H9 (cell line): ENCODE measurements at regions not wholly inside any gene's neighbourhood (a gene's known extent, or its start where the extent isn't known, plus 50 kb on each side); places are given as distances from the start of the nearest gene placed in this dataset.
A peak's percentile ranks its signal among the peaks of the same experiment; 100 is the strongest.

Experiments used
- DNase-seq: peaks from one replicate; pipeline ENCODE4 v3.0.0-alpha.2; 2017
- H2AFZ ChIP-seq: one replicate; pipeline ENCODE4 v1.6.1; 2013; ENCODE audit warnings: mild to moderate bottlenecking, low read length, control low read depth, moderate library complexity
- H2AK5ac ChIP-seq: 2 replicates; pipeline ENCODE4 v1.6.1; 2013; ENCODE audit warnings: low read length, control low read depth, mixed read lengths; ENCODE audit not compliant: insufficient read length
- H2BK120ac ChIP-seq: one replicate; pipeline ENCODE4 v1.6.1; 2013; ENCODE audit warnings: low read depth, mild to moderate bottlenecking, low read length, control low read depth, inconsistent platforms; ENCODE audit not compliant: poor library complexity, severe bottlenecking
- H2BK12ac ChIP-seq: 2 replicates; pipeline ENCODE4 v1.6.1; 2013; ENCODE audit warnings: low read length, control low read depth, mixed read lengths, low read depth; ENCODE audit not compliant: insufficient read length
- H2BK15ac ChIP-seq: 2 replicates; pipeline ENCODE4 v1.6.1; 2013; ENCODE audit warnings: low read depth, low read length, control low read depth
- H2BK20ac ChIP-seq: one replicate; pipeline ENCODE4 v1.6.1; 2013; ENCODE audit warnings: low read depth, mild to moderate bottlenecking, low read length, control low read depth, inconsistent platforms; ENCODE audit not compliant: poor library complexity, severe bottlenecking
- H2BK5ac ChIP-seq: 2 replicates; pipeline ENCODE4 v1.6.1; 2013; ENCODE audit warnings: low read length, control low read depth, mixed read lengths; ENCODE audit not compliant: insufficient read length
- H3K14ac ChIP-seq: 2 replicates; pipeline ENCODE4 v1.6.1; 2013; ENCODE audit warnings: low read length, control low read depth; ENCODE audit not compliant: insufficient read depth
- H3K18ac ChIP-seq: 2 replicates; pipeline ENCODE4 v1.6.1; 2013; ENCODE audit warnings: low read depth, mild to moderate bottlenecking, mixed read lengths, low read length, control low read depth; ENCODE audit not compliant: insufficient read length
- H3K23ac ChIP-seq: 2 replicates; pipeline ENCODE4 v1.6.1; 2013; ENCODE audit warnings: low read length, control low read depth, mixed read lengths, low read depth; ENCODE audit not compliant: insufficient read length
- H3K23me2 ChIP-seq: 2 replicates; pipeline ENCODE4 v1.6.1; 2013; ENCODE audit warnings: low read depth, mild to moderate bottlenecking, mixed read lengths, low read length, control low read depth; ENCODE audit not compliant: insufficient read length, poor library complexity, severe bottlenecking
- H3K27ac ChIP-seq: 2 replicates; pipeline ENCODE4 v1.5.1; 2013; ENCODE audit warnings: low read length, control low read depth, mixed read lengths, low read depth; ENCODE audit not compliant: insufficient read length
- H3K27me3 ChIP-seq: 2 replicates; pipeline ENCODE4 v1.6.1; 2013; ENCODE audit warnings: low read length, control low read depth, inconsistent platforms; ENCODE audit not compliant: insufficient read depth
- H3K4ac ChIP-seq: 2 replicates; pipeline ENCODE4 v1.6.1; 2013; ENCODE audit warnings: low read depth, mild to moderate bottlenecking, control low read depth, inconsistent platforms, low read length, moderate library complexity
- H3K4me1 ChIP-seq: 2 replicates; pipeline ENCODE4 v1.6.1; 2013; ENCODE audit warnings: low read length, control low read depth, inconsistent platforms; ENCODE audit not compliant: insufficient read depth
- H3K4me2 ChIP-seq: 2 replicates; pipeline ENCODE4 v1.6.1; 2013; ENCODE audit warnings: low read length, control low read depth, mixed read lengths; ENCODE audit not compliant: insufficient read length, insufficient read depth
- H3K56ac ChIP-seq: 2 replicates; pipeline ENCODE4 v1.6.1; 2013; ENCODE audit warnings: low read depth, mild to moderate bottlenecking, mixed read lengths, low read length, control low read depth; ENCODE audit not compliant: insufficient read length
- H3K79me1 ChIP-seq: 2 replicates; pipeline ENCODE4 v1.6.1; 2013; ENCODE audit warnings: low read depth, mild to moderate bottlenecking, moderate library complexity, low read length, control low read depth, inconsistent platforms; ENCODE audit not compliant: insufficient read depth, poor library complexity, severe bottlenecking
- H3K79me2 ChIP-seq: 2 replicates; pipeline ENCODE4 v1.6.1; 2013; ENCODE audit warnings: low read length, control low read depth, inconsistent platforms; ENCODE audit not compliant: insufficient read depth
- H3K9ac ChIP-seq: 2 replicates; pipeline ENCODE4 v1.6.1; 2013; ENCODE audit warnings: low read length, control low read depth, mixed read lengths; ENCODE audit not compliant: insufficient read length; ENCODE audit errors: extremely low read depth
- H3K9me3 ChIP-seq: one replicate; pipeline ENCODE4 v1.6.1; 2013; ENCODE audit warnings: low read depth, low read length, inconsistent platforms; ENCODE audit not compliant: control insufficient read depth
- H3T11ph ChIP-seq: one replicate; pipeline ENCODE4 v1.6.1; 2013; ENCODE audit warnings: mild to moderate bottlenecking, low read length, control low read depth, inconsistent platforms
- H4K20me1 ChIP-seq: one replicate; pipeline ENCODE4 v1.6.1; 2013; ENCODE audit not compliant: control insufficient read depth, insufficient read length, insufficient read depth
- H4K5ac ChIP-seq: 2 replicates; pipeline ENCODE4 v1.6.1; 2013; ENCODE audit warnings: low read depth, mild to moderate bottlenecking, mixed read lengths, low read length, control low read depth; ENCODE audit not compliant: insufficient read length
- H4K8ac ChIP-seq: replicated peaks from 2 replicates; pipeline ENCODE4 v1.6.1; 2013; ENCODE audit warnings: low read length, control low read depth, mixed read lengths, low read depth; ENCODE audit not compliant: insufficient read length
- H4K91ac ChIP-seq: 2 replicates; pipeline ENCODE4 v1.6.1; 2013; ENCODE audit warnings: low read depth, mild to moderate bottlenecking, moderate library complexity, mixed read lengths, low read length, control low read depth; ENCODE audit not compliant: insufficient read length
- H3K27ac Mint-ChIP-seq, 3 experiments: 2 replicates in 2 of 3; 3 replicates in 1 of 3; pipeline ENCODE4 v1.8.0; 2020 to 2021; ENCODE audit warnings: mixed read lengths in 3 of 3, mild to moderate bottlenecking in 1 of 3, moderate library complexity in 1 of 3
- H3K27me3 Mint-ChIP-seq: 2 replicates; pipeline ENCODE4 v1.8.0; 2021; ENCODE audit warnings: low read depth, mild to moderate bottlenecking, moderate library complexity, mixed read lengths
- H3K36me3 Mint-ChIP-seq, 3 experiments: 2 replicates in 2 of 3; 3 replicates in 1 of 3; pipeline ENCODE4 v1.8.0; 2020 to 2021; ENCODE audit warnings: low read depth in 3 of 3, mixed read lengths in 3 of 3; ENCODE audit not compliant: insufficient read depth in 1 of 3
- H3K4me1 Mint-ChIP-seq, 2 experiments: 2 replicates each; pipeline ENCODE4 v1.8.0; 2020; ENCODE audit warnings: mixed read lengths in 2 of 2
- H3K4me3 Mint-ChIP-seq, 2 experiments: 2 replicates in 1 of 2; 3 replicates in 1 of 2; pipeline ENCODE4 v1.8.0; 2020 to 2021; ENCODE audit warnings: mild to moderate bottlenecking in 2 of 2, mixed read lengths in 2 of 2, moderate library complexity in 1 of 2
- H3K9me3 Mint-ChIP-seq, 2 experiments: 2 replicates in 1 of 2; 3 replicates in 1 of 2; pipeline ENCODE4 v1.8.0; 2020; ENCODE audit warnings: mild to moderate bottlenecking in 2 of 2, mixed read lengths in 2 of 2, moderate library complexity in 1 of 2
- CTCF ChIP-seq: fragments of 200-600 bp; sonication (generic); conservative IDR thresholded peaks from 3 replicates; pipeline ENCODE4 v1.8.0; 2021; ENCODE audit warnings: antibody characterized with exemption, mild to moderate bottlenecking
- WGBS: extraction: QIAGEN DNeasy Blood & Tissue Kit; methylation state at CpG from one replicate; pipeline ENCODE4 v1.1.7; 2013; ENCODE audit warnings: missing lambda C conversion rate, low lambda C conversion rate, mixed read lengths; ENCODE audit not compliant: insufficient read length; ENCODE audit errors: extremely low coverage; 5-methylcytosine and 5-hydroxymethylcytosine counted together

- Mint-ChIP-seq H3K9me3 (no peaks in the 10 kb centered on the region), H3K4me3 (no peak overlapping the region), H3K4me1 (peaks cover 48 to 53% of the 10 kb centered on the region in 2 experiments), H3K36me3 (no peaks in the 10 kb centered on the region; a peak in 1 of 7 replicates), H3K27ac (peak overlapping the region; percentile 91 to 94 (median 91)), H3K27me3 (no peaks in the 10 kb centered on the region)
- Histone ChIP-seq H4K8ac (no peak overlapping the region), H2AK5ac (no peak overlapping the region), H4K20me1 (no peaks in the 10 kb centered on the region), H3K56ac (no peak overlapping the region), H4K5ac (no peak overlapping the region), H3K4me1 (peaks cover 2% of the 10 kb centered on the region), H3K9me3 (no peaks in the 10 kb centered on the region), H3K79me1 (no peaks in the 10 kb centered on the region), H2AFZ (no peak overlapping the region), H3K27me3 (no peaks in the 10 kb centered on the region), H3K27ac (peak overlapping the region; percentile 11), H3K23ac (no peak overlapping the region), H2BK15ac (no peak overlapping the region), H3T11ph (peak overlapping the region; percentile 60), H3K23me2 (no peaks in the 10 kb centered on the region), H2BK120ac (peak overlapping the region; percentile 12), H3K14ac (peak overlapping the region; percentile 67; the same call in 1 of the 2 replicates), H3K9ac (no peak overlapping the region), H2BK20ac (peak overlapping the region; percentile 11), H3K4ac (no peak overlapping the region), H3K79me2 (no peaks in the 10 kb centered on the region), H2BK5ac (no peak overlapping the region), H2BK12ac (peak overlapping the region; percentile 96), H3K18ac (no peak overlapping the region), H3K4me2 (peak overlapping the region; percentile 29), H4K91ac (no peak overlapping the region)
- no CpG with 5 or more reads among the region's 1 CpG for WGBS
- DNase-seq: no peak
- no peak for TF ChIP-seq CTCF
Measured at GRCh38 chr3:118479376-118479775, 555.3 kb downstream of the IGSF11 start.
